GM12892 (cell line): ENCODE measurements at regions not wholly inside any gene's neighbourhood (a gene's known extent, or its start where the extent isn't known, plus 50 kb on each side); places are given as distances from the start of the nearest gene placed in this dataset.

ENCODE experiments used
- POLR2A ChIP-seq: IDR thresholded peaks from 2 replicates; pipeline ENCODE4 v1.6.1; 2011; ENCODE audit warnings: low read depth, low read length, control low read depth
- POLR2AphosphoS5 ChIP-seq: IDR thresholded peaks from 2 replicates; pipeline ENCODE4 v1.6.1; 2011; ENCODE audit warnings: low read depth, low read length, control low read depth
- TAF1 ChIP-seq: IDR thresholded peaks from 2 replicates; pipeline ENCODE4 v1.6.1; 2011; ENCODE audit warnings: low read depth, mild to moderate bottlenecking, control low read depth, low read length, borderline replicate concordance

GRCh38 chr1:219051547-219051946, 122.1 kb upstream of the LYPLAL1 start:
- TF ChIP-seq POLR2A (no peak), POLR2AphosphoS5 (no peak), TAF1 (no peak)
